ENCODE measurements at regions not wholly inside any gene's neighbourhood (a gene's known extent, or its start where the extent isn't known, plus 50 kb on each side); places are given as distances from the start of the nearest gene placed in this dataset.

- DNase-seq (ENCODE audit: low spot score), result no peak
Measured at GRCh38 chr13:31686670-31687425, 52.5 kb upstream of the RXFP2 start.

Measured in globus pallidus (tissue), 1 donor.